ENCODE measurements at regions not wholly inside any gene's neighbourhood (a gene's known extent, or its start where the extent isn't known, plus 50 kb on each side); places are given as distances from the start of the nearest gene placed in this dataset.
A peak's percentile ranks its signal among the peaks of the same experiment; 100 is the strongest.
"Not testable (repeated sequence)": the region's sequence is repeated elsewhere in the genome, so short reads cannot be mapped to it uniquely, and the experiment has no call there.

DNA sequence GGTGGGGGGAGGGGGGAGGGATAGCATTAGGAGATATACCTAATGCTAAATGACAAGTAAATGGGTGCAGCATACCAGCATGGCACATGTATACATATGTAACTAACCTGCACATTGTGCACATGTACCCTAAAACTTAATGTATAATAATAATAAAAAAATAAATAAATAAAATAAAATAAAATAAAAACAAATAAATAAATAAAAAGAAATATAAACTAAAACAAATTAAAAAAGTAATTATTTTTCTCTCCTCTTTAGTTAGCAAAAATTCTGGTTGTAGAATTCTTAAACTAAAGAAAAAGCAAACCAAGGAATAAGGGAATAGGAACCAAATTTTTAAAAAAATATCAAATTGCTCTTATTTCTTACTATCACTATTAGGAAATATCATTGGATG, 267.3 kb downstream of the CCER1 start:
- DNase-seq, result not testable (repeated sequence)

- DNase-seq, result no peak
Observed at GRCh38 chr12:90683871-90684270, 271.1 kb downstream of the CCER1 start.

- DNase-seq, result no peak
Observed at GRCh38 chr12:90682398-90682797, 272.6 kb downstream of the CCER1 start.

GRCh38 chr12:90679674-90680073, 275.3 kb downstream of the CCER1 start:
- DNase-seq, result no peak

DNA sequence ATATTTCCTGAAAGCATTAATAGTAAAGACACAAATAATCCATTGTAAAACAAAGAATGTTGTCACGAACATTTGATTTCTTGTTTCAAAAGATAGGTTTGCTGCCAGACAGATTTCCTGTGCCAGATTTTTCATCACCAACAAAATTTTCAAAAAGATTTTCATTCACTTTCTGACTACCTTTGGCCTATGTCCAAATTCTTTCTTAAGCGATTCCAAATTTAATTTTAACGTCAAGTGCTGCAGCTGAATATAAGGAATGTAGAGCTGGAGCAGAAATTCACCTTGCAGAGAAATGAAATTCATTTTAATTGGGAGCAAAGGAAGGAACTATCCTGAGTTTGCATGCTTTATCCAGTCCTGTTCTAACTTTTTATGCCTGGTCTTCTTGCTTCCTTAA, 277.4 kb downstream of the CCER1 start:
- no peak for DNase-seq

- no peak for DNase-seq
Observed at GRCh38 chr12:90677055-90677454, 277.9 kb downstream of the CCER1 start.

- DNase-seq, result no peak
Observed at GRCh38 chr12:90675106-90675505, 279.9 kb downstream of the CCER1 start.

DNA sequence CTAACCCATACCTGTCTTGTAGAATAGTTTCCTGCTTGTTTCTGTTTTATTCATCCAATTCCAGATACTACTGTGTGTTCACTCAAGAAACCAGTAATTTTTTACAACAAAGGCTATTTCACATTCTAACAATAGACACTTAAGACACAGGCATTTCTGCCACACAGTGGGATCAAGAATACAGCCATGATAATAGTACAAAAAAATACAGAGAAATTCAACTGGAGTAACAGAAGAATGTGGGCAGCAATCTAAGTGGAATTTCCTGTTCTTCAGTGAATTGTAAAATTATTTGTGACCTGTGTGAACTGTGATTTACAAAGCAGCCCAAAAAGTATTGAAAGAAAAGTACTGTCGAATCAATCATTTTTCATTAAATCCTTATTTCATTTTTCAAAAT, 282.9 kb downstream of the CCER1 start:
- DNase-seq, result no peak

DNA sequence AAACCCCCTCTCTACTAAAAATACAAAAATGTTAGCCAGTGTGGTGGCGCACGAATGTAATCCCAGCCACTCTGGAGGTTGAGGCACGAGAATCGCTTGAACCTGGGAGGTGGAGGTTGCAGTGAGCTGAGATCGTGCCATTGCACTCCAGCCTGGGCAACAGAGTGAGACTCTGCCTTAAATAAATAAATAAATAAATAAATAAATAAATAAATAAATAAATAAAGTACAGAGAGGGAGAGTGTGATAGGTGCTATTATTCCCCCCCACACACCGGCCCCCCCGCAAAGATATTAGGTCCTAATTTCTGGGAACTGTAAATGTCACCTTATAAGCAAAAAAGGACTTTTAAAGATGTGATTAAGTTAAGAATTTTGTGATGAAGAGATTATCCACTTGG, 291.0 kb downstream of the CCER1 start:
- not testable (repeated sequence) for DNase-seq

- DNase-seq, result no peak
Observed at GRCh38 chr12:90659060-90659459, 295.9 kb downstream of the CCER1 start.

- DNase-seq, result no peak
Observed at GRCh38 chr12:90653040-90653439, 301.9 kb downstream of the CCER1 start.

DNA sequence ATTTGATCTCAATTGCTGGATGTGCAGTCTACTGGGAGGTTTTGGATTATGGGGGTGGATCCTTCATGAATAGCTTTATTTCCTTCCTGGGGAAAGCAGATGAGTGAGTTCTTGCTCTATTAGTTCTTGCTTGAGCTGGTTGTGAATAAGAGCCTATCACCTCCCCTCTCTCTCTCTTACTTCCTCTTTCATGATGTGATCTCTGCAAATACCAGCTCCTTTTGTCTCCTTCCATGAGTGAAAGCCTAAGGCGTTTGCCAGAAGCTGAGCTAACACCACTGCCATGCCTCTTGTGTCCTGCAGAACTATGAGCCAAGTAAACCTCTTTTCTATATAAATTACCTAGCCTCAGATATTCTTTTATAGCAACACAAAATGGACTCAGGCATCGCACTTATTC, 302.7 kb downstream of the CCER1 start:
- DNase-seq, result no peak

DNA sequence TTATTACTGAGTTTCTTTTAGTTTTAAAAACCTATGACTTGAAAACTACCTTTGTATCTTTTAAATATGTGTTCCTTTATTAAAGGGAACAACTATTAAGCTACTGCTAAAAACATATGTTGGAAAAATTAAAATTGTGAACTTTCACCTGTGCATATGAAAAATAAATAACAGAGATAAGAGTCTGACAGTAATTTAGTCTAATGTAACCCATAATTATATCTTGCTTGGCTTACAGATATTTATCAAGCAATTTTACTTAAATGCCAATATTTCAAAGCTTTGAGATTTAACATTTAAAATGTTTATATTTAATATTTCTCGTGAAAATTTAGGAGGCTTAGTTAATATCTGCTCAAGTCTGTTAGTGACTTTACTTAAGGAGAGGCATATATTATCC, 309.8 kb downstream of the CCER1 start:
- DNase-seq, result no peak

- DNase-seq, result no peak
Observed at GRCh38 chr12:90631591-90632212, 323.3 kb downstream of the CCER1 start.

DNA sequence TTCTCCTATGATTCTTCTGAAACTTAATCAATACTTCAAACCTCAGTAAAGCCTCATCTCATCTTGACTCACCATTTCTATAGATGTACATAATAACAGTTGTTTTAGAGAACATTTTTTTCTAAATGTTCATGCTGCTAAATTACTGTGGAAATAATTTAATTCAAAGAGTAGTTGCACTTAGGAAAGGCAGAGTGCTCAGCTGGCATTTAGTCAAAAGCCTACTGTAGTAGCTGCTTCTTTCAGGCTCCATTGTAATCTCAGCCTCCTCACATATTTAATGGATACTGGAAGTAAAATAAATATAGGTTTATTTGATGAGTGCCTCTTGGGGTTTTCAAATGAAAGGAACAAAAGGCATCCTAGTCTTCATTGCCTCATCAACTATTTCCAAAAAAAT, 325.0 kb downstream of the CCER1 start:
- DNase-seq, result peak; percentile 88 to 90

DNA sequence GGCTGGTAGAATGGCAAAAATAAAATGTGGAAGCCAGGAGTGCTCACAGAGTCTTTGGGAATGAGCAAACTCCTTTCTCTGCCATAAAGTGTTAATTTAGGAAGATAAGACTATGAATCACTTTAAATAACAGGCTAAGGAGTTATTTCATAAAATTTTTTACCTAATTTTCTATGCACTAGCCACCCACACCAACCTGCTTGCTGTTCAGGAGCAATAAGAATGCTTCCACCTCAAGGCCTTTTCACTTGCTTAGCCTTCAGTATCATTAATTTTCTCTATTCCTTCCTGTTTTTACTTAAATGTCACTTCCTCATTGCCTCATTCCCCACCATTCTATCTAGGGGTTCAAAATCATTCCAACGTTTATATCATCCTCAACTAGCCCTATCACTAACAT, 326.8 kb downstream of the CCER1 start:
- no peak for DNase-seq

- DNase-seq, result no peak
Observed at GRCh38 chr12:90627180-90627896, 327.6 kb downstream of the CCER1 start.

DNA sequence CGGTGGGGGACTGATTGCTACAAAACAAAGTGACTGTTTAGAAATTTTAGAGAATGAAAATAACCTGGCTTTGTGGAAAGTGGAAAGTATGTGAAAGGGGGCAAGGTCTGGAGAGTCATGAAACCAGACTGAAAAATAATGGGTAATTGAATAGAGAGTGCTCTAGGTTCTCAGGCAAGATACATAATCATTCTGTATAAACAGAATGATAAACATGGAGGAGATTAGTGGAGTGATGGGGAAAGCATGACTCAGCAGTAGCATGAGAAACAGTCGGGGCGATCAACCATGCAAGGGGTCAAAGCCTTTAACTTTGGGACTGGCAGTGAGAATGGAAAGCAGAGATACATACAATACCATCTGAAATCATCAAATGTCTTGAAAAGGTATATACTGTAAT, 332.5 kb downstream of the CCER1 start:
- DNase-seq, result no peak

DNA sequence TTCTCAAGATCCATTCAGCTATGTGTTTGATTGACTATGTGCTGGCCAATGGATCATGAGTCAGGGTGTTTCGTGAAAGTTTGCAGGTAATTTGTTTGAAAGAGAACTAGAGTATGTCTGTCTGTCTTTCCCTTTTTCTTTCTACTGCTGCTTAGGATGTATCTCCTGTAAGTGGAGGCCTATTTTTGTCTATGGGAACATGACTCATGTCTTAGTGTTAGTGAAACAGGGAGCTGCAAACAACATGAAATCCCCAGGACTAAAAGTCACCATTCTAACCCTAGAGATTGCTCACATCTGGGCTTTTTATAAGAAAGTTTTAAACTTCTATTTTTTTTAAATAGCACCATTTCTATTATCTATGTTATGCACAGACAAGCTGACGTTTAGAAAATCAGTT, 333.0 kb downstream of the CCER1 start:
- no peak for DNase-seq

DNA sequence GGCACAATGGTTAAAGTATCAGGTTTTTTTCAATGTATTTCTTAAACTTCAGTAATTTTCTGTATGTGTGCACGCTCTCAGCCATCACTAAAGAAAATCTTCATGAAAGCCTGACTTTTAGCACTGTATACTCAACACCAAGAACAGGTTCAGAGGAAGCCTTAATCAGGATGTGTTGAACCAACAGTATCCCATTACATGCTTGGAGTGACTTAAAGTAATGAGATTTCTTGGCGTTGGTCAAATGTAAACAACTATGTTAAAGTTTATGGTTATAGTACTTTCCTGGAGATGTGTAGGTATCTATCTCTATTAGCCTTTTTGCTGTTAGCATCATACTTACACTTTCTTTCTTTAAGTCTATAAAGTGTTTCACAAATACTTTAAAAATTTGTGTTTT, 335.0 kb downstream of the CCER1 start:
- DNase-seq, result no peak

DNA sequence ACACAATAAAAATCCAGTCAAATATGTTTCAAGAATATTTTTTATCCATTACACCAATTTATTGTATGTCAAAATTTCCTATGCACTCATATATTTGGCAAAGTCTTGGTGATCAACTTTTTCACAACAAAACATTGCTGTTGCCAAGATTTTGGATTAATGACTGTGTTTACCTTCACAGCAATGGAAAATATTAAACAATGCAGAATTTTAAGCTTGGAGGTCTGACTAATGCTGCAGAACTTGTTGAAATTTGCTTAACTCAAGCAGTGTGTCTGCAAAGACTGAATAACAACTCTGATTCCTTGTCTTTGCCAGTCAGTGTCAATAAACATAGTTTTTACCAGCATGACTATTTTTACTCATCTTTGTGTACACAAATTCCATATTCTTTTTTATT, 336.4 kb downstream of the CCER1 start:
- no peak for DNase-seq

GRCh38 chr12:90611891-90612290, 343.1 kb downstream of the CCER1 start:
- DNase-seq, result no peak

DNA sequence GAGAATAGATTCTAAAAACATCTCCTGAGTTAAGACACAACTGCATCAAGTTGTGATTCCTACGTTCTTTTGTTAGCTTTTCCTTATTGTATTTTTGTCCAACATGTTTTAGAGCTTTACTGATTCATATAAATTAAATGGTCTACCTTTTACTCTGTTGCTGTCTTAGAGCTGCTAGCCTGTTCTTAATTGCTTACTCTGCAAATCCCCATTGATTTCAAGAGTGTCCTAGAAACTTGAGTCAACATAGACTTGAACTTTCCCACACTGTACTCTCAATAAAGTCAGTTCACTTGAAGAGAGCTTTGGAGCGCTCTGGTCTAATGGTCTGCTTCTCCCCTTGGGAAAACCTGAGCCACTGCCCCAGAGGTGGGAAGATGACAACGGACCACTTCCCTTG, 343.9 kb downstream of the CCER1 start:
- DNase-seq, result no peak

- no peak for DNase-seq
Observed at GRCh38 chr12:90593596-90594295, 361.2 kb downstream of the CCER1 start.

Measured in NCI-H1930 (cell line).